GM12873 (cell line): ENCODE measurements at regions not wholly inside any gene's neighbourhood (a gene's known extent, or its start where the extent isn't known, plus 50 kb on each side); places are given as distances from the start of the nearest gene placed in this dataset.

Source experiments
- CTCF ChIP-seq: IDR thresholded peaks from 2 replicates; pipeline ENCODE4 v1.5.1; 2012; ENCODE audit warnings: low read depth, mild to moderate bottlenecking, moderate library complexity, low read length, control low read depth; ENCODE audit not compliant: insufficient read depth; ENCODE audit errors: missing control alignments

GRCh38 chr13:65417953-65418352 is 1812.2 kb downstream of the PCDH9 start:
- no peak for TF ChIP-seq CTCF

- TF ChIP-seq CTCF = no peak
These were observed 1813.4 kb downstream of the PCDH9 start for GRCh38 chr13:65416784-65417183.

GRCh38 chr13:65414187-65414586 is 1815.9 kb downstream of the PCDH9 start:
- TF ChIP-seq CTCF = no peak

DNA sequence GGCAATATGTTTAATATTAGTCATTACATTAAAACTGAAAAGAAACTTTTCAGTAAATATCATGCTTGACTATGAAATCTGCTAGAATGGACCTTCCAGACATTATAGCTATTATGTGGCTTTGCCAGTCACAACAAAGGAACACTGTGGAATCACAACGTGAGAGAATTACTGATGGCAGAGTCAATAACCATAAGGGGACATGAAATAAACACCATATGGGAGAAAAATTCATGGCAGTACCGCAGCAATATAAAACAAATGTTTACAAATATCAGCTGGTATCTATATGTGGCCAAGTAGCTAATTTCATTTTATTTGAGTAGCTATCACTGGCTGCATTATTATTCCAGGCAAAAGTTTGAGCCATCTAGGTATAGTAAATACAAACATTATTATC is 1818.6 kb downstream of the PCDH9 start:
- no peak for TF ChIP-seq CTCF

DNA sequence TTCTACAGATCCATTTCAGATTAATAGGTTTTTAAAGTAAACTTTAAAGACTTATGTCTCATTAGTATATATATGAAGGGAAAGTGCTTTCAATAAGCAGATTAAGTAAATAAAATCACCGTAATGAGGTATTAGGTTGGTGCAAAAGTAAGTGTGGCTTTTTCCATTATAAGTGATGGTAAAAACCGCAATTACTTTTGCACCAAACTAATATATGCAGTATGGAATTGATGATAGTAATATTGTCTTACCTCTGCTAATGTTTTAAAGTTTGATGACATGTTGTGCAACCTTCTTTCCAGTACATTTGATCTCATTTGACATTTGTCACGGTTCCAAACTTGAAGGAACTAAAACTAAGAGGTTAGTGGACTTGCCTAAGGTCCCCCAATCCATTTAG is 1819.3 kb downstream of the PCDH9 start:
- no peak for TF ChIP-seq CTCF

GRCh38 chr13:65401315-65401714 is 1828.8 kb downstream of the PCDH9 start:
- TF ChIP-seq CTCF = no peak

DNA sequence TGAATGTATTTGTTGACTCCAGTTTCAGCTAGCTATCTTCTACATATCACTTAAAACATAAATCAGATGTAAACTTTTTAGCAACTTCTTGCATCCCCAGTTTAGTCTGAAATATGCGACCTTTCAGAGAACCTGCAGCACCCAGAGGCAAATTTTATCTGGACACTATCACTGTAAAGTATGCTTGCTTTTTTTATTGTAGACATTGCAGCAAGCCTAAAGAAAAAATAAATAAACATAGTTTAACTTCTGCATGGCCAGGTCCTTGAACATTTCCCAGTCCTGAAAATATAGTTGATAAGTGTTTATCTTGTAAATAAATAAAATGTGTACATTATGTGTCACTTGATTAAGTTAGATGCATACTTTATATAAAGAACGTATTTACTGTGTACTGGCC is 1829.4 kb downstream of the PCDH9 start:
- no peak for TF ChIP-seq CTCF

GRCh38 chr13:65387743-65388347 is 1842.3 kb downstream of the PCDH9 start:
- TF ChIP-seq CTCF = no peak
